Erythroblast (primary cell): ENCODE measurements at regions not wholly inside any gene's neighbourhood (a gene's known extent, or its start where the extent isn't known, plus 50 kb on each side); places are given as distances from the start of the nearest gene placed in this dataset.

ENCODE experiments used
- GATA1 ChIP-seq: IDR thresholded peaks from 2 replicates; pipeline ENCODE4 v1.6.1; 2011; ENCODE audit warnings: low read depth, mild to moderate bottlenecking, control low read depth, low read length, moderate library complexity
- POLR2A ChIP-seq: IDR thresholded peaks from 2 replicates; pipeline ENCODE4 v1.6.1; 2011; ENCODE audit warnings: mild to moderate bottlenecking, low read length

DNA sequence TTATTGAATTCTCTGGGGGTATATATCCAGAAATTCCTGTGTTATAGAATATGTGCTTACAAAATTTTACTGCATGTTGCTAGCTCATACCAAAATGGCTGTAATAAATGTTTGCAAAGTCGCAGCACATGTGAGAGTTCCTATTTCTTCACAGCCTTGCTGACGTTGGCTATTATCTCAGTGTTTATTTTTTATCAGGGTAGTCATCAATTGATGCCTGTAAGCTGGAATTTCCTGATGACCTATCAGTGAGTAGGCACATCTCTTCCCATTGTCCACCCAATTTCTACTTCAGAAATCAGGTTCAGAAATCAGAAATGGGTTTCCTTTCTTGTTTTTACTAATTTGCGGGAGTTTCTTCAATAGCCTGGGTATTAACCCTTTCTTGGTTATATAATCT is 268.1 kb upstream of the FZD8 start:
- no peak for TF ChIP-seq POLR2A
- TF ChIP-seq GATA1: no peak
